IMR-90 (cell line): ENCODE measurements at regions not wholly inside any gene's neighbourhood (a gene's known extent, or its start where the extent isn't known, plus 50 kb on each side); places are given as distances from the start of the nearest gene placed in this dataset.

Experiments
- ATAC-seq: fragments of 200-7000 bp; cut with Tn5 transposase; 2 replicates; pipeline ENCODE4 v1.9.1; 2020; ENCODE audit warnings: low read depth, mild to moderate bottlenecking, moderate library complexity
- BruUV-seq: library from RNA; stranded (reverse); fragments of 400-500 nt; replicated peaks from 2 replicates; lab custom pipeline; 2021; lab: Mats Ljungman, UMichigan
- CTCF ChIA-PET: fragments of 300-600 bp; formaldehyde crosslinking; extraction: SDS; loops from one replicate; lab custom pipeline; 2021; ENCODE audit warnings: antibody characterized with exemption; lab: Yijun Ruan, JAX
- POLR2A ChIA-PET: fragments of 300-600 bp; sonication (Branson Sonifier 250); formaldehyde crosslinking; loops from one replicate; lab custom pipeline; 2022; ENCODE audit warnings: antibody characterized with exemption; ENCODE audit not compliant: unreplicated experiment; lab: Charles Lee
- DNase-seq: peaks from one replicate; pipeline ENCODE4 v3.0.0; 2013
- H2AFZ ChIP-seq: replicated peaks from 2 replicates; pipeline ENCODE3; 2013; ENCODE audit warnings: low read length, mild to moderate bottlenecking; ENCODE audit not compliant: poor library complexity
- H2AK5ac ChIP-seq: 2 replicates; pipeline ENCODE4 v1.6.1; 2013; ENCODE audit warnings: low read depth, low read length, inconsistent platforms
- H2AK9ac ChIP-seq: replicated peaks from 2 replicates; pipeline ENCODE3; 2013; ENCODE audit warnings: mild to moderate bottlenecking, low read depth, low read length, moderate library complexity; ENCODE audit not compliant: poor library complexity
- H2BK120ac ChIP-seq: 2 replicates; pipeline ENCODE4 v1.6.1; 2013; ENCODE audit warnings: low read depth, low read length, inconsistent platforms
- H2BK15ac ChIP-seq: 3 replicates; pipeline ENCODE4 v1.6.1; 2013; ENCODE audit warnings: low read depth, low read length, inconsistent platforms
- H2BK20ac ChIP-seq: 2 replicates; pipeline ENCODE4 v1.6.1; 2013; ENCODE audit warnings: low read depth, mild to moderate bottlenecking, inconsistent platforms, low read length, moderate library complexity
- H2BK5ac ChIP-seq: 2 replicates; pipeline ENCODE4 v1.6.1; 2013; ENCODE audit warnings: mild to moderate bottlenecking, low read depth, low read length, inconsistent platforms; ENCODE audit not compliant: poor library complexity, severe bottlenecking
- H3K14ac ChIP-seq: replicated peaks from 2 replicates; pipeline ENCODE4 v1.6.1; 2013; ENCODE audit warnings: low read depth, low read length, inconsistent platforms
- H3K18ac ChIP-seq: 2 replicates; pipeline ENCODE4 v1.6.1; 2013; ENCODE audit warnings: low read depth, low read length, control low read depth
- H3K23ac ChIP-seq: 2 replicates; pipeline ENCODE4 v1.6.1; 2013; ENCODE audit warnings: low read depth, low read length, inconsistent platforms
- H3K27ac ChIP-seq: 2 replicates; pipeline ENCODE4 v1.5.1; 2013; ENCODE audit warnings: mild to moderate bottlenecking, control low read depth, low read length; ENCODE audit not compliant: insufficient read depth
- H3K27me3 ChIP-seq: 2 replicates; pipeline ENCODE4 v1.6.1; 2013; ENCODE audit warnings: low read length; ENCODE audit not compliant: control insufficient read depth, insufficient read depth
- H3K36me3 ChIP-seq: 2 replicates; pipeline ENCODE4 v1.6.1; 2013; ENCODE audit warnings: low read length, mixed read lengths; ENCODE audit not compliant: control insufficient read depth, insufficient read depth
- H3K4ac ChIP-seq: 2 replicates; pipeline ENCODE4 v1.6.1; 2013; ENCODE audit warnings: low read depth, low read length, inconsistent platforms
- H3K4me1 ChIP-seq: 2 replicates; pipeline ENCODE4 v1.6.1; 2013; ENCODE audit warnings: low read length, mixed read lengths; ENCODE audit not compliant: control insufficient read depth, insufficient read depth
- H3K4me2 ChIP-seq: 2 replicates; pipeline ENCODE4 v1.6.1; 2013; ENCODE audit warnings: low read depth, mild to moderate bottlenecking, control low read depth, low read length, moderate library complexity
- H3K4me3 ChIP-seq: 2 replicates; pipeline ENCODE4 v1.5.1; 2013; ENCODE audit warnings: low read depth, mild to moderate bottlenecking, control low read depth, low read length, moderate library complexity; ENCODE audit not compliant: insufficient read depth
- H3K56ac ChIP-seq: 2 replicates; pipeline ENCODE4 v1.6.1; 2013; ENCODE audit warnings: low read length, inconsistent platforms; ENCODE audit not compliant: insufficient read depth; ENCODE audit errors: extremely low read depth
- H3K79me1 ChIP-seq, 2 experiments: 2 replicates each; pipeline ENCODE4 v1.6.1; 2013; ENCODE audit warnings: low read length in 2 of 2, inconsistent platforms in 1 of 2, low read depth in 1 of 2
- H3K9ac ChIP-seq: 2 replicates; pipeline ENCODE4 v1.6.1; 2013; ENCODE audit warnings: low read depth, low read length, control low read depth
- H3K9me1 ChIP-seq: 2 replicates; pipeline ENCODE4 v1.6.1; 2013; ENCODE audit warnings: low read length, inconsistent platforms; ENCODE audit not compliant: insufficient read depth
- H3K9me3 ChIP-seq: 2 replicates; pipeline ENCODE4 v1.6.1; 2013; ENCODE audit warnings: low read length; ENCODE audit not compliant: control insufficient read depth, insufficient read depth
- H4K20me1 ChIP-seq: 2 replicates; pipeline ENCODE4 v1.6.1; 2013; ENCODE audit warnings: low read length, inconsistent platforms; ENCODE audit not compliant: insufficient read depth
- H4K5ac ChIP-seq: 2 replicates; pipeline ENCODE4 v1.6.1; 2013; ENCODE audit warnings: mild to moderate bottlenecking, low read depth, low read length, control low read depth
- H4K8ac ChIP-seq, 2 experiments: 2 replicates each; pipeline ENCODE4 v1.6.1; 2013; ENCODE audit warnings: low read depth in 2 of 2, low read length in 2 of 2, control low read depth in 1 of 2, inconsistent platforms in 1 of 2
- H4K91ac ChIP-seq: 2 replicates; pipeline ENCODE4 v1.6.1; 2013; ENCODE audit warnings: low read depth, low read length, inconsistent platforms; ENCODE audit not compliant: insufficient read depth
- BHLHE40 ChIP-seq: fragments of 150-350 bp; IDR thresholded peaks from 2 replicates; pipeline ENCODE4 v1.6.1; 2016; ENCODE audit warnings: mild to moderate bottlenecking, low read depth, low read length
- CEBPB ChIP-seq: IDR thresholded peaks from 2 replicates; pipeline ENCODE4 v1.6.1; 2012; ENCODE audit warnings: low read depth, low read length, improper control_type of control experiment
- CHD1 ChIP-seq: IDR thresholded peaks from 2 replicates; pipeline ENCODE4 v1.6.1; 2012; ENCODE audit warnings: low read depth, low read length, improper control_type of control experiment
- FOS ChIP-seq: fragments of 150-350 bp; IDR thresholded peaks from 2 replicates; pipeline ENCODE4 v1.6.1; 2016; ENCODE audit warnings: low read depth, low read length
- MAFK ChIP-seq: IDR thresholded peaks from 2 replicates; pipeline ENCODE4 v1.6.1; 2012; ENCODE audit warnings: low read depth, low read length, improper control_type of control experiment
- MAZ ChIP-seq: IDR thresholded peaks from 2 replicates; pipeline ENCODE4 v1.6.1; 2012; ENCODE audit warnings: low read depth, mild to moderate bottlenecking, low read length, improper control_type of control experiment, moderate library complexity, borderline replicate concordance
- MXI1 ChIP-seq: IDR thresholded peaks from 2 replicates; pipeline ENCODE4 v1.6.1; 2012; ENCODE audit warnings: low read depth, mild to moderate bottlenecking, low read length, moderate library complexity, borderline replicate concordance
- NFE2L2 ChIP-seq: fragments of 150-350 bp; IDR thresholded peaks from 2 replicates; pipeline ENCODE4 v1.6.1; 2016; ENCODE audit warnings: low read depth, mild to moderate bottlenecking, low read length
- POLR2A ChIP-seq: IDR thresholded peaks from 2 replicates; pipeline ENCODE4 v1.6.1; 2012; ENCODE audit warnings: mild to moderate bottlenecking, low read depth, low read length
- RAD21 ChIP-seq: IDR thresholded peaks from 2 replicates; pipeline ENCODE4 v1.6.1; 2012; ENCODE audit warnings: low read length, improper control_type of control experiment
- RCOR1 ChIP-seq: IDR thresholded peaks from 2 replicates; pipeline ENCODE4 v1.6.1; 2012; ENCODE audit warnings: mild to moderate bottlenecking, low read length, improper control_type of control experiment; ENCODE audit not compliant: insufficient replicate concordance
- RFX5 ChIP-seq: IDR thresholded peaks from 2 replicates; pipeline ENCODE4 v1.8.0; 2012; ENCODE audit warnings: low read depth, mild to moderate bottlenecking, low read length, moderate library complexity
- SMC3 ChIP-seq: fragments of 150-350 bp; IDR thresholded peaks from 2 replicates; pipeline ENCODE4 v1.6.1; 2016; ENCODE audit warnings: low read depth, mild to moderate bottlenecking, antibody characterized with exemption, low read length, moderate library complexity
- WGBS, 2 experiments: methylation state at CpG; one replicate each; pipeline versions ENCODE4 v1.1.5 to v1.1.7; 2013; ENCODE audit warnings: missing lambda C conversion rate in 2 of 2; ENCODE audit not compliant: insufficient read length in 1 of 2; ENCODE audit errors: extremely low coverage in 2 of 2; 5-methylcytosine and 5-hydroxymethylcytosine counted together
- dilution Hi-C: fragments of 300-500 bp; cut with HindIII; formaldehyde crosslinking; loops from one replicate; pipeline ENCODE4 v1.14.3; 2018; ENCODE audit warnings: low sequenced_read_pairs; ENCODE audit not compliant: unreplicated experiment
- in situ Hi-C: fragments of 300-500 bp; cut with MboI; formaldehyde crosslinking; loops from 3 replicates; pipeline ENCODE4 v1.14.3; 2019; ENCODE audit warnings: low sequenced_read_pairs, inconsistent platforms, mixed read lengths
- intact Hi-C: fragments of 100-400 bp; cut with micrococcal nuclease; formaldehyde crosslinking; loops from 2 replicates; pipeline ENCODE4 v1.10.0; 2022
- TF ChIP-seq, protein P1 (sequence below): fragments of 150-350 bp; IDR thresholded peaks from 2 replicates; pipeline ENCODE4 v1.6.1; 2016; ENCODE audit warnings: low read depth, mild to moderate bottlenecking, low read length, moderate library complexity, borderline replicate concordance
- TF ChIP-seq, protein P2 (sequence below): conservative IDR thresholded peaks from 2 replicates; pipeline ENCODE4 v1.5.1; 2012; ENCODE audit warnings: mild to moderate bottlenecking, low read depth, low read length, improper control_type of control experiment
- TF ChIP-seq, protein P3 (sequence below): fragments of 150-350 bp; IDR thresholded peaks from 2 replicates; pipeline ENCODE4 v1.6.1; 2017; ENCODE audit warnings: mild to moderate bottlenecking, antibody characterized with exemption, low read length, low read depth

DNA sequence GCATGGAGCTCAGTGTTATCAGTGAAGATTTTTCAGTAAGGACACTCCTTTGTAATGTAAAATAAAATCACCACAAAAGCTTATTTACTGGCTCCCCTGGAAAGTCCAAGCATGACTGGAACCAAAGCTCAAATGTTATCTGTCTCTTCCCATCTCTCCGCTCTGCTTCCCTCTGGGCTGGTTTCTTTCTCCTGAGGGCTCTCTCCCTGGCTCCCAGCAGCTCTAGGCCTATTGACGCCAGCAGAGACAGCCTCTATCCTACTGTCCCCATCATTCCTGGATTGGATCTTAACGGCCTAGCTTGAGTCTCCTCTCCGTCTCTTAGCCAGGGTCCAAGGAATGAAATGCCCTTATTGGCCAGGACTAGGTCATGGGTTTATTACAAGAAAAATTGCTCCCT is 86.1 kb downstream of the TMEM167A start:
- H4K91ac ChIP-seq: no peak overlapping the region
- H2BK5ac ChIP-seq: no peak overlapping the region
- intact Hi-C loops: no loop called here
- H2BK15ac ChIP-seq: no peak overlapping the region
- CTCF ChIA-PET: no interaction called here
- no peak overlapping the region for H3K18ac ChIP-seq
- no peak overlapping the region for H2AK9ac ChIP-seq
- BruUV-seq: no TSS peak
- H3K4me3 ChIP-seq: no peak overlapping the region
- H2AK5ac ChIP-seq: no peak overlapping the region
- no peaks in the 10 kb centered on the region for H3K79me1 ChIP-seq
- 80% methylated on average over 1 of the region's 4 CpGs; no CpG with 5 or more reads in 1 of the 2 experiments for WGBS, 2 experiments
- H3K14ac ChIP-seq: no peak overlapping the region; the same call in 1 of the 2 replicates
- H4K8ac ChIP-seq: no peak overlapping the region
- H3K9ac ChIP-seq: no peak overlapping the region
- no peaks in the 10 kb centered on the region for H4K20me1 ChIP-seq
- in situ Hi-C loops: no loop called here
- no peaks in the 10 kb centered on the region for H3K4me1 ChIP-seq
- H3K4ac ChIP-seq: no peak overlapping the region
- no peak overlapping the region for H2BK120ac ChIP-seq
- no peak overlapping the region for H3K23ac ChIP-seq
- no peaks in the 10 kb centered on the region for H3K9me3 ChIP-seq
- dilution Hi-C loops: no loop called here
- POLR2A ChIA-PET: no interaction called here
- ATAC-seq (no peak), DNase-seq (no peak)
- H3K27ac ChIP-seq: no peak overlapping the region
- no peaks in the 10 kb centered on the region for H3K27me3 ChIP-seq
- peaks cover 5% of the 10 kb centered on the region; the same call in 1 of the 2 replicates for H3K9me1 ChIP-seq
- no peaks in the 10 kb centered on the region for H3K36me3 ChIP-seq
- H2AFZ ChIP-seq: no peak overlapping the region
- H3K56ac ChIP-seq: no peak overlapping the region
- no peak for TF ChIP-seq FOS
- TF ChIP-seq, protein P1, sequence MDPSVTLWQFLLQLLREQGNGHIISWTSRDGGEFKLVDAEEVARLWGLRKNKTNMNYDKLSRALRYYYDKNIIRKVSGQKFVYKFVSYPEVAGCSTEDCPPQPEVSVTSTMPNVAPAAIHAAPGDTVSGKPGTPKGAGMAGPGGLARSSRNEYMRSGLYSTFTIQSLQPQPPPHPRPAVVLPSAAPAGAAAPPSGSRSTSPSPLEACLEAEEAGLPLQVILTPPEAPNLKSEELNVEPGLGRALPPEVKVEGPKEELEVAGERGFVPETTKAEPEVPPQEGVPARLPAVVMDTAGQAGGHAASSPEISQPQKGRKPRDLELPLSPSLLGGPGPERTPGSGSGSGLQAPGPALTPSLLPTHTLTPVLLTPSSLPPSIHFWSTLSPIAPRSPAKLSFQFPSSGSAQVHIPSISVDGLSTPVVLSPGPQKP: no peak
- TF ChIP-seq MAFK: no peak
- no peak for TF ChIP-seq RFX5
- TF ChIP-seq MAZ: no peak
- TF ChIP-seq POLR2A: no peak
- no peak for TF ChIP-seq NFE2L2
- no peak for TF ChIP-seq CEBPB
- TF ChIP-seq CHD1: no peak
- TF ChIP-seq, protein P2, sequence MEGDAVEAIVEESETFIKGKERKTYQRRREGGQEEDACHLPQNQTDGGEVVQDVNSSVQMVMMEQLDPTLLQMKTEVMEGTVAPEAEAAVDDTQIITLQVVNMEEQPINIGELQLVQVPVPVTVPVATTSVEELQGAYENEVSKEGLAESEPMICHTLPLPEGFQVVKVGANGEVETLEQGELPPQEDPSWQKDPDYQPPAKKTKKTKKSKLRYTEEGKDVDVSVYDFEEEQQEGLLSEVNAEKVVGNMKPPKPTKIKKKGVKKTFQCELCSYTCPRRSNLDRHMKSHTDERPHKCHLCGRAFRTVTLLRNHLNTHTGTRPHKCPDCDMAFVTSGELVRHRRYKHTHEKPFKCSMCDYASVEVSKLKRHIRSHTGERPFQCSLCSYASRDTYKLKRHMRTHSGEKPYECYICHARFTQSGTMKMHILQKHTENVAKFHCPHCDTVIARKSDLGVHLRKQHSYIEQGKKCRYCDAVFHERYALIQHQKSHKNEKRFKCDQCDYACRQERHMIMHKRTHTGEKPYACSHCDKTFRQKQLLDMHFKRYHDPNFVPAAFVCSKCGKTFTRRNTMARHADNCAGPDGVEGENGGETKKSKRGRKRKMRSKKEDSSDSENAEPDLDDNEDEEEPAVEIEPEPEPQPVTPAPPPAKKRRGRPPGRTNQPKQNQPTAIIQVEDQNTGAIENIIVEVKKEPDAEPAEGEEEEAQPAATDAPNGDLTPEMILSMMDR: no peak
- TF ChIP-seq RAD21: no peak
- TF ChIP-seq BHLHE40: no peak
- TF ChIP-seq, protein P3, sequence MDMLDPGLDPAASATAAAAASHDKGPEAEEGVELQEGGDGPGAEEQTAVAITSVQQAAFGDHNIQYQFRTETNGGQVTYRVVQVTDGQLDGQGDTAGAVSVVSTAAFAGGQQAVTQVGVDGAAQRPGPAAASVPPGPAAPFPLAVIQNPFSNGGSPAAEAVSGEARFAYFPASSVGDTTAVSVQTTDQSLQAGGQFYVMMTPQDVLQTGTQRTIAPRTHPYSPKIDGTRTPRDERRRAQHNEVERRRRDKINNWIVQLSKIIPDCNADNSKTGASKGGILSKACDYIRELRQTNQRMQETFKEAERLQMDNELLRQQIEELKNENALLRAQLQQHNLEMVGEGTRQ: no peak
- no peak for TF ChIP-seq SMC3
- TF ChIP-seq RCOR1: no peak
- TF ChIP-seq MXI1: no peak
- H4K5ac ChIP-seq: no peak overlapping the region
- H3K4me2 ChIP-seq: no peak overlapping the region
- H2BK20ac ChIP-seq: no peak overlapping the region
